GM19035 (cell line): ENCODE measurements at regions not wholly inside any gene's neighbourhood (a gene's known extent, or its start where the extent isn't known, plus 50 kb on each side); places are given as distances from the start of the nearest gene placed in this dataset.
"Not testable (repeated sequence)": the region's sequence is repeated elsewhere in the genome, so short reads cannot be mapped to it uniquely, and the experiment has no call there.

Experiments used
- ATAC-seq: cut with Tn5 transposase; IDR thresholded peaks from one replicate; pipeline ENCODE4 v1.9.1; 2021; ENCODE audit not compliant: unreplicated experiment

- not testable (repeated sequence) for ATAC-seq
Measured at GRCh38 chrX:122140219-122140618, 1043.9 kb upstream of the GRIA3 start.

GRCh38 chrX:122154019-122154418 is 1030.1 kb upstream of the GRIA3 start:
- no peak for ATAC-seq

GRCh38 chrX:122168241-122168640 is 1015.8 kb upstream of the GRIA3 start:
- no peak for ATAC-seq

GRCh38 chrX:122184791-122185190 is 999.3 kb upstream of the GRIA3 start:
- ATAC-seq: no peak

GRCh38 chrX:122187069-122187713 is 996.9 kb upstream of the GRIA3 start:
- ATAC-seq: no peak

- ATAC-seq: no peak
Measured at GRCh38 chrX:122188751-122189150, 995.3 kb upstream of the GRIA3 start.

GRCh38 chrX:122196343-122196742 is 987.7 kb upstream of the GRIA3 start:
- no peak for ATAC-seq

- no peak for ATAC-seq
Measured at GRCh38 chrX:122203399-122203798, 980.7 kb upstream of the GRIA3 start.

GRCh38 chrX:122218666-122219065 is 965.4 kb upstream of the GRIA3 start:
- no peak for ATAC-seq

GRCh38 chrX:122219226-122219625 is 964.9 kb upstream of the GRIA3 start:
- no peak for ATAC-seq

- ATAC-seq: no peak
Measured at GRCh38 chrX:122219735-122220134, 964.3 kb upstream of the GRIA3 start.

GRCh38 chrX:122220644-122221373 is 963.3 kb upstream of the GRIA3 start:
- ATAC-seq: no peak

GRCh38 chrX:122221810-122222209 is 962.3 kb upstream of the GRIA3 start:
- not testable (repeated sequence) for ATAC-seq

GRCh38 chrX:122224137-122224536 is 959.9 kb upstream of the GRIA3 start:
- ATAC-seq: not testable (repeated sequence)

GRCh38 chrX:122238801-122239200 is 945.3 kb upstream of the GRIA3 start:
- no peak for ATAC-seq

GRCh38 chrX:122241959-122242358 is 942.1 kb upstream of the GRIA3 start:
- no peak for ATAC-seq

- ATAC-seq: no peak
Measured at GRCh38 chrX:122244080-122244479, 940.0 kb upstream of the GRIA3 start.

- ATAC-seq: no peak
Measured at GRCh38 chrX:122245175-122245574, 938.9 kb upstream of the GRIA3 start.

- ATAC-seq: no peak
Measured at GRCh38 chrX:122245943-122246342, 938.1 kb upstream of the GRIA3 start.

- no peak for ATAC-seq
Measured at GRCh38 chrX:122246937-122247336, 937.1 kb upstream of the GRIA3 start.

GRCh38 chrX:122248681-122249080 is 935.4 kb upstream of the GRIA3 start:
- ATAC-seq: no peak

- ATAC-seq: no peak
Measured at GRCh38 chrX:122252454-122252853, 931.6 kb upstream of the GRIA3 start.

- ATAC-seq: no peak
Measured at GRCh38 chrX:122268353-122268752, 915.7 kb upstream of the GRIA3 start.
